ENCODE measurements at regions not wholly inside any gene's neighbourhood (a gene's known extent, or its start where the extent isn't known, plus 50 kb on each side); places are given as distances from the start of the nearest gene placed in this dataset.

DNA sequence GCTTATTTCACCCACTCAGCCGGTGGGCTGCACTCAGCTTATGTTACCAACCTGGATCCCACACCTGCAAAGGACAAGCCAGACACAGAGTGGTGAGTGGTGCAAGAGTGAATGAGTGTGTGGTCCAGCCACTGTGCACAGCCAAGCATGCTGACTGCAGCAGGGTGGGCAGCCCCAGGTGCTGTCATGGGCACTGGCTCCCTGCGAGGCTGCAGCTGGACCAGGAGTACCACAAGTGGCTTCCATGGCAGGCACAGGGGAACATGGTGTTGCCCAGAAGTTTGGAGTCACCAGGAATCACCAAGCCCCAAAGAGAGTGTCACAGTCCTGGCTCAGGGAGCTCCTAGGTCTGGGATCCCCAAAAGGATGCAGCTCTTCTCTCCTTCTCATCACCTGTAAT, 1093.4 kb downstream of the KHDRBS2 start:
- TF ChIP-seq CTCF (IDR thresholded peaks at IDR 0.05 in 8 of 11, conservative IDR thresholded peaks at IDR 0.05 in 3 of 11): no peak
- TF ChIP-seq POLR2AphosphoS5 (IDR thresholded peaks at IDR 0.05): no peak

All from spleen (tissue), 7 donors.